ENCODE measurements at regions not wholly inside any gene's neighbourhood (a gene's known extent, or its start where the extent isn't known, plus 50 kb on each side); places are given as distances from the start of the nearest gene placed in this dataset.

GRCh38 chr9:129481424-129481809 lies 139.5 kb downstream of the C9orf50 start:
- TF ChIP-seq, protein P1, sequence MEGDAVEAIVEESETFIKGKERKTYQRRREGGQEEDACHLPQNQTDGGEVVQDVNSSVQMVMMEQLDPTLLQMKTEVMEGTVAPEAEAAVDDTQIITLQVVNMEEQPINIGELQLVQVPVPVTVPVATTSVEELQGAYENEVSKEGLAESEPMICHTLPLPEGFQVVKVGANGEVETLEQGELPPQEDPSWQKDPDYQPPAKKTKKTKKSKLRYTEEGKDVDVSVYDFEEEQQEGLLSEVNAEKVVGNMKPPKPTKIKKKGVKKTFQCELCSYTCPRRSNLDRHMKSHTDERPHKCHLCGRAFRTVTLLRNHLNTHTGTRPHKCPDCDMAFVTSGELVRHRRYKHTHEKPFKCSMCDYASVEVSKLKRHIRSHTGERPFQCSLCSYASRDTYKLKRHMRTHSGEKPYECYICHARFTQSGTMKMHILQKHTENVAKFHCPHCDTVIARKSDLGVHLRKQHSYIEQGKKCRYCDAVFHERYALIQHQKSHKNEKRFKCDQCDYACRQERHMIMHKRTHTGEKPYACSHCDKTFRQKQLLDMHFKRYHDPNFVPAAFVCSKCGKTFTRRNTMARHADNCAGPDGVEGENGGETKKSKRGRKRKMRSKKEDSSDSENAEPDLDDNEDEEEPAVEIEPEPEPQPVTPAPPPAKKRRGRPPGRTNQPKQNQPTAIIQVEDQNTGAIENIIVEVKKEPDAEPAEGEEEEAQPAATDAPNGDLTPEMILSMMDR (IDR thresholded peaks at IDR 0.05; ENCODE audit: low read depth, low read length): no peak
- TF ChIP-seq EZH2phosphoT487 (IDR thresholded peaks at IDR 0.05; ENCODE audit: low read depth): no peak
